Frontal cortex (tissue), 3 donors: ENCODE measurements at regions not wholly inside any gene's neighbourhood (a gene's known extent, or its start where the extent isn't known, plus 50 kb on each side); places are given as distances from the start of the nearest gene placed in this dataset.
"Not testable (repeated sequence)": the region's sequence is repeated elsewhere in the genome, so short reads cannot be mapped to it uniquely, and the experiment has no call there.

ENCODE experiments used
- DNase-seq, 2 donors: peaks; one replicate each; pipeline ENCODE4 v3.0.0; 2012; ENCODE audit warnings: low spot score in 2 of 2
- FAIRE-seq: peaks from 2 replicates; lab custom pipeline; 2012; peaks lifted over from hg19 to GRCh38; lab: Jason Lieb, UNC
- donor health status: control.
- donor health status: control.
- donor health status: control.

DNA sequence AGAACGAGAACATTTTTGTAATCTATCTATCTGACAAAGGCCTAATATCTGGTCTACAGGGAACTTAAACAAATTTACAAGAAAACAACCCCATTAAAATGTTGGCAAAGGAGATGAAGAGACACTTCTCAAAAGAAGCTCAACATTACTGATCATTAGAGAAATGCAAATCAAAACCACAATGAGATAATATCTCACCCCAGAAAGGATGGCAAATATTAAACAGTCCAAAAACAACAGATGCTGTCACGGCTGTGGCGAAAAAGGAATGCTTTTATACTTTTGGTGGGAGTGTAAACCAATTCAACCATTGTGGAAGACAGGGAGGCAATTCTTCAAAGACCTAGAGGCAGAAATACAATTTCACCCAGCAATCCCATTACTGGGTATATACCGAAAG is 2284.8 kb downstream of the ARAP2 start:
- FAIRE-seq (no peak), DNase-seq (no peak)

DNA sequence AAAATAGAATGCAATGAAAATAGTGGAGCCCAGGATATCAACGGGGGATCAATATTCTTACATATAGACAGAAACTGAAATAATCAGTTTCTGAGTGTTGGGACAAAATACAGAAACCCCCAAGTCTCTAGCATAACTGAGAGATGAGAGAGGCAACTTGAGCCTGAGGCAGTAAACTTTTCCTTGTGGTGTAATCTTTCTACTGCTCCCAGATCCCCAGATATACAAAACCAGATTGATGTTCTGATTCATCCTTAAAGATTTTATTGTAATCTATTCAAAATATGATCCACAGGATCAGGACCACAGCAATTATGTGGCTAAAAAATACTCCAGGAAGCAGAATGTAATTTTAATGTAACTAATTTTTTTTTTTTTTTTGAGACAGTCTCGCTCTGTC is 2282.6 kb downstream of the ARAP2 start:
- DNase-seq (no peak), FAIRE-seq (no peak)

DNA sequence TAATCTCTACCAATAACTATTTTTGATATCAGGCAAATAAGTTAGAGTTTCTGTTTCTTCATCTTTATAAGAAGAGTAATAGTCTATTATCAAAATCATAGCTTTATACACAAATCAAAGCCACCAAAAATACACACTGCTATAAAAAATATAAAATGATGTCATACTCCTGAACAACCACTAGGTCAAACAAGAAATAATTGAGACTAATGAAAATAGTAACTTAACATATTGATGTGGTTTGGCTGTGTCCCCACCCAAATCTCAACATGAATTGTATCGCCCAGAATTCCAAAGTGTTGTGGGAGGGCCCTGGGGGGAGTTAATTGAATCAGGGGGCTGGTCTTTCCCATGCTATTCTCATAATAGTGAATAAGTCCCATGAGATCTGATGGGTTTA is 2277.5 kb downstream of the ARAP2 start:
- no peak for FAIRE-seq
- no peak for DNase-seq

DNA sequence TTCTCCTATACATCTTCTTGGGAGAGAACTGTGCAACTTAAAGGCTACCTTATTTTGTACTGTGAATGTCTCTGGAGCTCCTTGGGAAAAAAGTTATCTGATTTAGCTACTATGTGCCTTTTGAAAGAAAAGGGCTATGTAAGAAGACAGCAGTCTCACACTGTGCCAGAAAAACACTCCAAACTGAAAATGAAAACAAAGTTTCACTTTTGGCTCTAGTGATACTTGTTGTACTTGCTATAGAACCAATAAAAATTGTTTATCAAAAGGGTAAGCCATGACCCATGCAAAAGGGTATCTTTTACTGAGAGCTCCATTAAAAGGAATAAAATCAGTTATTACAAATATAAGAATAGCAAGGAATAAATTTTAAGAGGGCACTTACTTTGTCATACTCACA is 2270.0 kb downstream of the ARAP2 start:
- FAIRE-seq: no peak

DNA sequence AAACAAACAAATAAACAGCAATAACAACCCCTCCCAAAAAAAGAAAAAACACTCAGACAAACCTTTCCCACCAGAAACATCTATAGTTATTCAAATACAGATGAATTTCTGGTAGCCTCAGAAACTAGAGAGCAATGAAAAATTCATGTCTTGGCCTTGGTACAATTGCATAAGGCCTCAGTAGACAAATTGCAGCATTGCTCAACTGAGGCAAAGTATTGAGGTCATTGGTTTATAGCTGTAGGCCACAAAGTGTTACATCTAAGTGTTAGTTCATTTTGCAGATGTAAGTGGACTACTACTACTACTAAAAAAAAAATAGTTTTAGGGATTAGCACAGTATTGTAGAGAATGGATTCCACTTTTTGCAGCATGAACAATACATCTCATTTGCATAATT is 2268.3 kb downstream of the ARAP2 start:
- DNase-seq: no peak

More for the DNA sequence above, 2270.0 kb downstream of the ARAP2 start:
- DNase-seq: no peak

DNA sequence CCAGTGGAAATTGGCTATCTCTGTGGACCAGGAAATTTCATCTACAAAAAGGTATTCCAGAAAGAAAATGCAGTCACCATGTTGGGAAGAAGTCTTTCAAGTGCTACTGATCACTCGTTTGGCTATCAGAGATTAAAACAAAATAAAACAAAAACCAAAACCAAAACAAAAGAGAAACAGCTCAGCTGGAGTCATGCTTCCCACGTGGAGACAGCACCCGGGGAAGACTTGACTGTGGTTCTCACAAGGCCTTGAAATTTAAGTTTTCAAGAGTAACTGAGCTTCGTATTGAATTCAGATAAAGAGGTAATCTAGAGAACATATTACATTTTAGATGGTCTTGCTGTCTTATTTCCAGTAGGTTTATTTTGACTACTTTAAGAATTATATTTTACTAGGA is 2264.5 kb downstream of the ARAP2 start:
- DNase-seq, FAIRE-seq: not testable (repeated sequence)

More for the DNA sequence above, 2268.3 kb downstream of the ARAP2 start:
- no peak for FAIRE-seq

DNA sequence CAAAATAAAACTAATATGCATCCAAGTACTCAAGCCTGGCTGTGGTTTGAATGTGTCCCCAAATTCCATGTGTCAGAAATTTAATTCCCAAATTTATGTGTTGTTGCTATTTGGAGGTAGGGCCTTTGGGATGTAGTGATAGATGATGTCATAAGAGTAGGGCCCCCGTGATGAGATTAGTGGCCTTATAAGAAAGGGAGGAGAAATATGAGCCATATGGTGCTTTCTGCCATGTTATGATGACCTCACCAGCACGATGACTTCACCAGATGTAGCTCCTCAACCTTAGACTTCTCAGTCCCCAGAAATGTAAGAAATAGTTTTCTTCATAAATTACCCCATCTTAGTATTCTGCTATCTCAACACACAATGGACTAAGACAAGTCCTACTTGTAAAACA is 2264.0 kb downstream of the ARAP2 start:
- FAIRE-seq: no peak
- DNase-seq: no peak

DNA sequence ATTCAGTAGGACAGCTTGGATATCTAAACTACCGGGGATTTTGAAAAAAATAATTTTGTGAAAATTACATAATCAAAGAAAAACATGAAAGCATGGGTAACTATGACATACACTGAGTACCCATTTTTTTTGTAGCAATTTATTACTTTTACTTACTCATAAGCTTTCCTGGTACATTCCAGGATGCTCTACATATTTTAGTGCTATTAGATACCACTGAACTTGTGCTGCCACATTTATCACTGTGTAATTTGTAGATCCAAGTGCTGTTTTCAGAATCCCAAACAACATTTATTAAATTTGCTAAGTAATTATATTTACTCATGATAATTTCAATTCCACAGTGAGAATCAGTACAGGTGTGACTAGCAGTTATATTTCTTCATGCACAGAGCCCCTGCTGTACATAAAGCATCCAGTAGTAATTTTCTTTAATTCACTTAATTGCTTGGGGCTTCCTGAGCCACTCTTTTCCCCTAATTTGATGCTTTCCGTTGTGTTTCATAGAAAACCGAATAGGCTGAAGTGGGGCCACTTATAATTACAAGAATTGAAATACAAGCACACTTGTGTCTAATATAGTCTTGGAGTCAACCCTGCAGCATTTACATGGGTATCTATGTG is 2254.4 kb downstream of the ARAP2 start:
- no peak for DNase-seq
- FAIRE-seq: no peak

DNA sequence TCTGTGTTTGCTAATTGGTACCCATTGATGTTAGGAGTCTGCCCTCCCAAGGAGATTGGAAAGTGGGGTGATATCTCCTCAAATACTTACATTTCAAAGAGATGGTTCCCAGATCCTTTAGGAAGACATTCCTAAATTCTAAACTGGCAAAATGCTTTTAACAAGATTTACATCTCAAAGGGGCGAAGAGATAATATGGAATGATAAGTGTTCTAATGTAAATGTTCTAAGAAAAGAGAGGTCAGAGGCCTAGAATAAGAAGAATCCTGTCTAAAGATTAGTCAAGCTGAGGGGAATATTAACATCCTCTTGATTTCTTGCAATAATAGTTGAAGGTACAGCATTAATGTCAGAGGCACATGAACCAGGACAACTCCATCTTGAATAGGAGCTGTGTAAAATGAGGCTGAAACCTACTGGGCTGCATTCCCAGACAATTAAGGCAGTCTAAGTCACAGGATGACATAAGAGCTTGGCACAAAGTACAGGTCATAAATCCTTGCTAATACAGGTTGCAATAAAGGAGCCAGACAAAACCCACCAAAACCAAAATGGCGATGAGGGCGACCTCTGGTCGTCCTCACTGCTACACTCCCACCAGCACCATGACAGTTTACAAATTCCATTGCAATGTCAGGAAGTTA is 2248.1 kb downstream of the ARAP2 start:
- DNase-seq: no peak

DNA sequence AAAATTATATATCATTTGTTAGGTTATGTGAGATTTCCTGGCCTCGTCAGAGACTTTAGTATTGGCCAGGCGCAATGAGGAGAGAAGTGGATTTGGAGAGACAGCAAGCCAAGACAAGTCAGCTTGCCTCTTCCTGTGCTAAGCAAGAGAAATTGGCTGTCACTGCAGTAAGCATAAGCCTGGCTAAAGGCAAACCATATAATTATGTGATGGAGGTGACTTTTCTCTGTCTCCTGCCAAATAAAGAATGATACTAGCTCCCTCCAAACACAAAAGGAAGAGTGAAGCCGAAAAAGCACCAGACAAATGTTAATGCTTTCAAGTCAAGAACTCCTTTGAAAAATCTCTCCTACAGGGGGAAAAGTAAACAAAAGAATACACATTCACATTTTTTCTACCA is 2246.0 kb downstream of the ARAP2 start:
- FAIRE-seq: no peak
- no peak for DNase-seq

More for the DNA sequence above, 2248.1 kb downstream of the ARAP2 start:
- no peak for FAIRE-seq

DNA sequence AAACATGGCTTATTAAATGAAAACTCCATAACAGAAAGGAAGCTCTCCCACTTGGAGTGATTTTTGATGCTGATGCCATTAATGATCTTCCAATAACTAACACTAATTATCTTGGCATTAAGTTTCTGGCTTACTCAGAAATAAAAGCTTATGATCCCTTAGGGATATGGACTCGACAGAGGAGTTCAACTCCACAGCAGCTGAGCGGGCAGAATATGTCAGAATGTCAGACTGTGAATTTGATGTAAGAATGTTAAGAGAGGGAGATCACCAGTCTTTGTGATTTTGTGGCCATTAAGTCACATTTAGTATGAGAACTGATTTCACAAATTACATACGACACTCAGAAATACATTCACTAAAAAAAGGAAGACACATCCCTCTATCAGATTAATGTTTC is 2244.0 kb downstream of the ARAP2 start:
- no peak for FAIRE-seq

DNA sequence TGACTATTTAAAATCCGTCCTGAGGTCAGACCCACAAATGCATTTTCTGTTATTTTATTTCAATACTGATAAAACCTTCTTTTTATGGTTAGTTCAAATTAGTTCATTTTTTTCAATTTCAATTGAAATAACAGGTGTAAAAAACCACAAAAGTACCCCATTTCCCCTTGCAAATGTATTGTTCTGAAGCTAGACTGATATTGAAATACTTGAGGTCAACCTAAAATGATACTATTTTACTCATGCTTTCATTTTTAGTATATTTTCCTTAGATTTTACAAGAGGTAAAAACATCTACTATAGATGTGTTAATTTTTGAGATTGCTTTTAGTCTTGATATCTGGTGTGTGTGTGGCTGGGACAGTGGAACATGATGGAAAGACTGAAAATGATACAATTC is 2237.8 kb downstream of the ARAP2 start:
- DNase-seq: not testable (repeated sequence)
- peak; percentile 88 for FAIRE-seq

More for the DNA sequence above, 2244.0 kb downstream of the ARAP2 start:
- DNase-seq: no peak

DNA sequence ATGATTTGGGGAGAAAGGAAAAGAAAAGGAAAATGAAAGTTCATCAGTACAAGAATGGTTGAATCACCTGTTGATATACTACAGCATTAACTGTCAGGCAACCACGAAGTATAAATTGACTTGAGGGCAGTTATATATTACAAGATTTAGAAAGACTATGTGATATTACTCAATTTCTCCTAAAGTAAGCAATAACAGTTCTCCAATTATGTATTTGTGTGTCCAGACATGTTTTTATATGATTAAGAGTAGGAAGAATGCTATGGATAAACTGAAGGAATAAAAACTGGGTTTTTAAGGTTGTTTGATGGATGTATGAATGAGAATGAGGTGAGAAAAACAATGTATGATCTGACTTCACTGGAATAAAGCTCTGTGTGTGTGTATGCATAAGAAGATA is 2234.4 kb downstream of the ARAP2 start:
- FAIRE-seq (no peak), DNase-seq (no peak)

DNA sequence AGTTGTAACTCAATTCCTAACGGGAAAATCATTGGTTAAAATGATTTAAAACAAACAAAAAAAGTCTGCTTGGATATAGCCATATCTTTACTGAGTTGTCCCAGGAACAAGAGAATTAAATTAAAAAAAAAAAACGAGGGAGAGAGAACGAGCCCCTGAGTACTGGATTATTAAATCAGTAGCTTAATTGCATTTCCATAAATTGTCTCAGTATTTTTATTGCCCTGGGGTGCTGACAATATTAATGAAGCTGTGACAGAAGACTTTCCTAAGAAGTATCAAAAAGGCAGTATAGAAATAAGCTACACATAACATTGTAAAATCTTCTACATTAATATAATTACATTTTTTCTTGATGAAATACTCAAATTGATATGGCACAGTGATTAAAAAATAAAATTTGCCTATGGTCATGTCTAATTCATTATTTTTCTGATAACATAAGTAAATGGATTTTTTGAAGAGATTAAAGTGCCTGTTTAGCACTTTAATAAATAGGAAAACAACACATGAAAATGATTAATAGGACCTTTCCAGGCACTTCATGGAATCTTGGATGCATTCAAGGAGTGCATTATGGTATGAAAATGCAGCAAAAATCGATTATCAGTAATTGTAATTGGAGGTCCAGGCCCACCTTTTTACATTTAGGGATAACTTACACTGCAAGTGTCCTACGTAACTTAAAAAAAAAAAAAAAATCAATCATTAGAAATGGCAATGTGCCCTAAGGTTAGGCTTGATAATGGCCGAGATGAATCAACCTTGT is 2233.4 kb downstream of the ARAP2 start:
- DNase-seq: no peak
- no peak for FAIRE-seq

DNA sequence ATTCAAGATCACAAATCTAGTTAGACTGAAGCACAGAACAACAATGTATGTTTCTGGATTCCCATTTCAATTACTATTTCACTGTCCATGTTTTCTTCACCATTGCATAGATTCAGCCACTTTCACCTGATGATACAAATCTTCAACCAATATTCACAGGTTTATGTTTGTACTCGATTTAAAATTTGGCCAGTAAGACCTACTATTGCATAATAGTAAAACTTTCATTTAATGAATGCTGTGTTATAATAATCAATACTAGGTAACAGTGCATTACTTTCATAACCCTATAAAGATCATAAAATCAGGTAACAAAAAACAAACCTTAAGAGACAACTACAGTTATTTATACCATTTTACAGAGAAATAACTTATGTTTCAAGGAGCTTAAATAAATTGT is 2209.1 kb downstream of the ARAP2 start:
- no peak for DNase-seq
- no peak for FAIRE-seq

DNA sequence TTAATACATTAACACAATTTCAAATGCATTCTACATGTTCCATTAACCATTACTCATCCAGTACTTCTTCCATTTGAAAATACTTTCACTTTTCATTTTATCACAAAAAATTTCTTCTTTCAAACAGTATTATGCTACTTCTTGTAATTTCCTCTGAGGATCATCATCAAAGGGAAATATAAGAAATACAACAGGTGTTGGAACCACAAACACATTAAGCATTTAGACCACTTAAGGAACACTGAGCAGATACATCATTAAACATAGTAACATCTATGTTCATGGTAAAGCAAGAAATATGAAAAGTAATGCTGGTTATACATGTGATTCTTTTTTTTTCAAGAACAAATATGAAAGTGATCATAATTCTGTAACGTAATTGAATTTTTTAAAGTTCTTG is 2207.0 kb downstream of the ARAP2 start:
- DNase-seq (no peak), FAIRE-seq (no peak)

DNA sequence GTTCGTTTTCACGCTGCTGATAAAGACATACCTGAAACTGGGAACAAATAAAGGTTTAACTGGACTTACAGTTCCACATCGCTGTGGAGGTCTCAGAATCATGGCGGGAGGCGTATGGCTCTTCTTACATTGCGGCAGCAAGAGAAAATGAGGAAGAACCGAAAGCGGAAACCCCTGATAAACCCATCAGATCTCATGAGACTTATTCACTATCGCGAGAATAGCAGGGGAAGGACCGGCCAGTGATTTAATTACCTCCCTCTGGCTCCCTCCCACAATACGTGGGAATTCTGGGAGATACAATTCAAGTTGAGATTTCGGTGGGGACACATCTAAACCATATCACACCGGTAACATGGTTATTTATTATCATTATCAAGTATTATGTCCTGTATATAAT is 2204.5 kb downstream of the ARAP2 start:
- FAIRE-seq (no peak), DNase-seq (no peak)

DNA sequence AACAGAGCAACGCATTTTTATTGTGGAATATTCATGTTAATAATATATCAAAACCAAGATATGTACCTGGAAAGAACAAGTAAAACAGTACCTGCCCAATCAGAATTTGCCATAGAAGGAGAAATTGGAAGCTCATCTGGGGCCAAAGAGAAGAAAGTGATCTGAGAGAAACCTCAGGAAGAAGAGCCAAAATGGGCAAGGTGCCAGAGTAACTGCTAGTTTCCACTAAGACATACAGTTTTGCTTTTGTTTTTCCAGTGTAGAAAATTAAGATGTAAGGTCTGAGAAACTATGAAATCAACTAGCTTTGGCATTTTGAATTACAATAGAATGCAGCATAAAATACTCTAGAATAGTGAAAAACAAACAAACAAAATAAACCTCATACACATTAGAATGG is 2201.2 kb downstream of the ARAP2 start:
- DNase-seq (no peak), FAIRE-seq (no peak)

DNA sequence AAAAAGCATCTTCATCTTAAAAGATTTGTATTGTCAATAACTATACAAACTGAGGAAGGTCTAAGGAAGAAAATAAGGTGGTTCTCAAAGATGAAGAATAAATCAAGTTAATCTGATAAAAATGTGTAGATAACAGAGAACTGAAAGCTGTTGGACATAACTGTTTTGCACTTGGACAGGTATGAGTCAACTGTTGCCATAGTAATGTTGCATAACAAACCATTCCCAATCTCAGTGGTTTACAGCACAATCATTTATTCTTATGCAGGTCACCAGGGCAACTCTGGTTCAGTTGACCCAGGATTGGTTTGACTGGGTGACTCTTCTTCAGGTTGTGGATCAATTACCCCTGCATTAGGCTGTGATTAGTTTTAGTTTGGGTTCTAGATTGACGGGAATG is 2197.7 kb downstream of the ARAP2 start:
- DNase-seq (no peak), FAIRE-seq (no peak)

DNA sequence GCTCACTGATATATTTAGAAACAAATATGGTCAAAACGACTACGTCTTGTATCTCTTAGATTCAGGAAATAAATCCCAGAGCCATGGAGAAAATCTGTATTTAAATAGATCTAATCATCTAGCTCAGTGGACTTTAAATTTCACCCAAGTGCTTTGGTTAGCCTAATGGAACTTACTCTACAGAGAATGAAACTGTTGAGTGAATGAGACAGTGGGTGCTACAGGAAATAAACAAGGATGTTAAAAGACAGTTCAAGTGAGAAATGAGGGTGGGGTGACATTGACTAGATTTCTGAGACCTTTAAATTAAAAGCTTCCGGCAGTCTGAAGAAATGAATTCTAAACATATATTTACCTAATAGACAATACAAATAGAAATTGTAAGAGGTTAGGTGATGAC is 2197.0 kb downstream of the ARAP2 start:
- FAIRE-seq: no peak
- DNase-seq: no peak

DNA sequence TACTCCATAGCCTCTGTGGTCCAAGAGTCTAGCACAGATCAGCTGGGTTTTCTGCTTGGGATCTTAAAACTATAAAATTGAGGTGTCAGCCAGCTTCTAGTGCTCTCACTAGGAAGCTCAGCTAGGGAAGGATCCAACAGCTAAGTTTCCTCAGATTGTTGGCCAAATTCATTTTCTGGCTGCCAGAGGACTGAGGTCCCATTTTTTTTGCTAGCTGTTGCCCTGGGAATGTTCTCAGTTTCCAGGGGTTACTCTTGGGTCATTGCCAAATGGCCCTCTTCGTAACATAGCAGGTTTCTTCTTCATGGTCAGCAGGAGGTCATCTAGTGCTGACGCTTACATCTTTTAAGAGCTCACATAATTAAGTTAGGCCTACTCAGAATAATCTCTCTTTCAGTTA is 2178.2 kb downstream of the ARAP2 start:
- FAIRE-seq (no peak), DNase-seq (no peak)
